ENCODE measurements at regions not wholly inside any gene's neighbourhood (a gene's known extent, or its start where the extent isn't known, plus 50 kb on each side); places are given as distances from the start of the nearest gene placed in this dataset.
"Not testable (repeated sequence)": the region's sequence is repeated elsewhere in the genome, so short reads cannot be mapped to it uniquely, and the experiment has no call there.

DNA sequence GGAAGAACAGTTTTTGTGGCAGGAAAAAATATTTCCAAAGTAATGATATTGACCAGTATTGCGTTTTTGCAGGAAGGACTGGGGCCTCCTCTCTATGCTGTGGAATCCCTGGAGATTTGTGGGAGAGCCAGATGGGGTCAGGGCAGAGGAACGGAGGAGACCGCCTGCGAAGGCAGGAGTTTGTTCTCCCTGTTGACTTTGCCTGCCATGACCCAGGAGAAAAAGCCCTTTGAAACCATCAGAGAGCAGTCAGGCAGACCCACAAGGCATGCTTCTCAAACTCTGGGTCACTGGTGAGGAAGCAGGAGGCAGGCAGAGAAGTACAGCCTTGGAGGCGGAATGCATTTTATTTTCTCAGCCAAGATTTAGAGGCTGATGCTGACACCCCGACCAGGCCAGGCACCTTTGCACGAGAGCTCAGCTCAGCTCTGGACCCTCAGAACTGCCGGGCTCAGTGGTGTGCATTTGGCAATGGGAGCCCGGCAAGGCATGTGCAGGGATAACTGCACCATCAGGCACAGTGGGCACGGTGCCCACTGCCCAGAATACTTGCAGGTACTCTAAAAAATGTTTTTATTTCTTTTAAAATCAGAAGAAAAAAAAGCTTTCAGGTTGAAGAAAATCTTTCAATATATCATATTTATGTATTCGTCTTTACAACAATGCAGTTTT, 410.4 kb downstream of the RPS24 start:
- no peak for DNase-seq (ENCODE audit: low spot score)
- TF ChIP-seq, protein P1, sequence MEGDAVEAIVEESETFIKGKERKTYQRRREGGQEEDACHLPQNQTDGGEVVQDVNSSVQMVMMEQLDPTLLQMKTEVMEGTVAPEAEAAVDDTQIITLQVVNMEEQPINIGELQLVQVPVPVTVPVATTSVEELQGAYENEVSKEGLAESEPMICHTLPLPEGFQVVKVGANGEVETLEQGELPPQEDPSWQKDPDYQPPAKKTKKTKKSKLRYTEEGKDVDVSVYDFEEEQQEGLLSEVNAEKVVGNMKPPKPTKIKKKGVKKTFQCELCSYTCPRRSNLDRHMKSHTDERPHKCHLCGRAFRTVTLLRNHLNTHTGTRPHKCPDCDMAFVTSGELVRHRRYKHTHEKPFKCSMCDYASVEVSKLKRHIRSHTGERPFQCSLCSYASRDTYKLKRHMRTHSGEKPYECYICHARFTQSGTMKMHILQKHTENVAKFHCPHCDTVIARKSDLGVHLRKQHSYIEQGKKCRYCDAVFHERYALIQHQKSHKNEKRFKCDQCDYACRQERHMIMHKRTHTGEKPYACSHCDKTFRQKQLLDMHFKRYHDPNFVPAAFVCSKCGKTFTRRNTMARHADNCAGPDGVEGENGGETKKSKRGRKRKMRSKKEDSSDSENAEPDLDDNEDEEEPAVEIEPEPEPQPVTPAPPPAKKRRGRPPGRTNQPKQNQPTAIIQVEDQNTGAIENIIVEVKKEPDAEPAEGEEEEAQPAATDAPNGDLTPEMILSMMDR (IDR thresholded peaks at IDR 0.05; ENCODE audit: borderline replicate concordance, control extremely low read depth, extremely low read depth, insufficient read depth, missing control alignments): no peak
- in situ Hi-C loops (cut with MboI; ENCODE audit: low sequenced_read_pairs, unreplicated experiment): no loop called here

DNA sequence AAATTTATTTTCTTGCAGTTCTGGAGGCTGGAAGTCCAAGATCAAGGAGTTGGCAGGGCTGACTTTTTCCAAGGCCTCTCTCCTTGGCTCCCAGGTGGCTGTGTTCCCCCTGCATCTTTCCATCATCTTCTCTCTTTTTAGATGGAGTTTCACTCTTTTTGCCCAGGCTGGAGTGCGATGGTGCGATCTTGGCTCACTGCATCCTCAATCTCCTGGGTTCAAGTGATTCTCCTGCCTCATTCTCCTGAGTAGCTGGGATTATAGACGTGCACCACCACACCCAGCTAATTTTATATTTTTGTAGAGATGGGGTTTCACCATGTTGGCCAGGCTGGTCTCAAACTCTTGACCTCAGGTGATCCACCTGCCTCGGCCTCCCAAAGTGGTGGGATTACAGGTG, 411.1 kb downstream of the RPS24 start:
- in situ Hi-C loops (cut with MboI; ENCODE audit: low sequenced_read_pairs, unreplicated experiment); DNase-seq (ENCODE audit: low spot score): not testable (repeated sequence)

DNA sequence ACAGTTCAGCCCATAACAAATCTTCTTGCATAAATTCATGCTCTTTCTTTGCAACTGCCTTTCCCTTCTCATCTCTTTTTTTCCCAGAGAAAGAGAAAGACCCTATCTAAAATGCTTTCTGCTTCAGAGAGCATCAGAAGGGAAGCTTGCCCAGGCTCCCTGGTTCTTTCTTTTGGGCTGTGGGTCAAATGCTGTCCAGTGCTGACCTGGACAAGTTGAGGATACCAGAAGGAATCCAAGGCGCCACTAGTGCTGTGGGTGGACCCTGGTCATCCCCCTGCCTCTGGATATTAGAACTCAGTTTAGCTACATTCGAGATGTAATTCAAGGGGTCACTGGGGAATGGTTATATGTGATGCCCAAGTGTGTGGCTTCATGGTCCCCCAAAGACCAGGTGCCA, 411.6 kb downstream of the RPS24 start:
- no peak for DNase-seq (ENCODE audit: low spot score)
- TF ChIP-seq, protein P1 (IDR thresholded peaks at IDR 0.05; ENCODE audit: borderline replicate concordance, control extremely low read depth, extremely low read depth, insufficient read depth, missing control alignments): no peak
- in situ Hi-C loops (cut with MboI; ENCODE audit: low sequenced_read_pairs, unreplicated experiment): no loop called here

- DNase-seq (ENCODE audit: low spot score): no peak
- TF ChIP-seq, protein P1 (IDR thresholded peaks at IDR 0.05; ENCODE audit: borderline replicate concordance, control extremely low read depth, extremely low read depth, insufficient read depth, missing control alignments): no peak
- in situ Hi-C loops (cut with MboI; ENCODE audit: low sequenced_read_pairs, unreplicated experiment): no loop called here
Observed at GRCh38 chr10:78448470-78448869, 414.8 kb downstream of the RPS24 start.

- in situ Hi-C loops (cut with MboI; ENCODE audit: low sequenced_read_pairs, unreplicated experiment): no loop called here
- TF ChIP-seq, protein P1 (IDR thresholded peaks at IDR 0.05; ENCODE audit: borderline replicate concordance, control extremely low read depth, extremely low read depth, insufficient read depth, missing control alignments): no peak
- DNase-seq (ENCODE audit: low spot score): no peak
Observed at GRCh38 chr10:78448994-78449418, 415.3 kb downstream of the RPS24 start.

DNA sequence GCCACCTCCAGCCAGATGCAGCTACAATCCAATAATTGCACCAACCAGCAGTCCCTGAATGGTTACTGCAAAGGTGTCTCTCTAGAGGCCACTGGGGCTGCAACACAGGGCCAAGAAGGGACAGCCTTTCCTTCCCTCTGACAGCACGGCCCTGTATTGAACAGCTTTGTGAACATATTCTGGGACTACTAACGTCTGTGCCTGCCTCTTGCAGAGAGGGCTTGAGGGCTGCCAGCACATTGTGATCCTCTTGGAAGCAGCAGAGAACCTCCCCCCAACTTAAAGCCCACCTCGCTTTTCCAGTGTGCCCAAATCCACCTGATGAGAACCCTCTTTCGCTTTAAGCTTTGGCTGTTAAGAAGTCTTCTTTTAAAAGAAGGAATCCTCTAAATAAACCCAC, 415.9 kb downstream of the RPS24 start:
- DNase-seq (ENCODE audit: low spot score): no peak
- in situ Hi-C loops (cut with MboI; ENCODE audit: low sequenced_read_pairs, unreplicated experiment): no loop called here
- TF ChIP-seq, protein P1 (IDR thresholded peaks at IDR 0.05; ENCODE audit: borderline replicate concordance, control extremely low read depth, extremely low read depth, insufficient read depth, missing control alignments): no peak

DNA sequence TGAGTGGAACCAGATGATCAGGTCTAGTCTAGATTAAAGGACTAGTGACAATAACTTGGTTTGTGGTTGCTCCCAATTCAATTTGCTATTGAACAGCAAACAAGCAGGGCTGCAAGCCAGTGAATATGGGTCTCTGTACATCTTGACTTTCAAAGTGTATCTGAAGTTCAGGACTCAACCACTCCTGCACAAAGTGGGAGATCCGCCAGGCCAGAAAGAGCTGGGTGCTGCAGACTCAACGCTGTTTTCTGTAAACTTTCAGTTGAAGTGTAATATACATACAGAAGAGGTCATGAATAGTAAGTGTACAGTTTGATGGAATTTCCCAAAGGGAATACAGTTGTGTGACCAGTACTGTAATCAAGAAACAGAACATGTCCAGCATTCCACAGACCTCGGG, 416.6 kb downstream of the RPS24 start:
- TF ChIP-seq, protein P1 (IDR thresholded peaks at IDR 0.05; ENCODE audit: borderline replicate concordance, control extremely low read depth, extremely low read depth, insufficient read depth, missing control alignments): no peak
- no peak for DNase-seq (ENCODE audit: low spot score)
- in situ Hi-C loops (cut with MboI; ENCODE audit: low sequenced_read_pairs, unreplicated experiment): no loop called here

Measured in GM13976 (cell line).